ENCODE measurements at regions not wholly inside any gene's neighbourhood (a gene's known extent, or its start where the extent isn't known, plus 50 kb on each side); places are given as distances from the start of the nearest gene placed in this dataset.
A peak's percentile ranks its signal among the peaks of the same experiment; 100 is the strongest.

- Histone ChIP-seq H3K36me3 (ENCODE audit: insufficient read depth, low read length) (no peaks in the 10 kb centered on the region), H3K4me1 (ENCODE audit: insufficient read depth, low read length) (no peaks in the 10 kb centered on the region), H3K79me2 (ENCODE audit: insufficient read depth, low read length) (no peaks in the 10 kb centered on the region), H4K20me1 (ENCODE audit: insufficient read depth, low read length) (no peaks in the 10 kb centered on the region), H2AFZ (ENCODE audit: low read depth, low read length) (no peak overlapping the region), H3K9ac (ENCODE audit: low read length) (no peak overlapping the region), H3K27ac (ENCODE audit: low read depth, low read length) (no peak overlapping the region), H3K27me3 (ENCODE audit: insufficient read depth, low read length) (no peaks in the 10 kb centered on the region), H3K4me2 (ENCODE audit: low read length) (no peak overlapping the region), H3K4me3 (ENCODE audit: insufficient read depth, low read depth, low read length) (no peak overlapping the region), H3K9me3 (ENCODE audit: insufficient read depth, low read depth, low read length) (no peaks in the 10 kb centered on the region)
- no peak overlapping the region for H3K27ac Mint-ChIP-seq (ENCODE audit: unreplicated experiment)
- TF ChIP-seq CTCF (IDR thresholded peaks at IDR 0.05; ENCODE audit: insufficient read depth, low read depth, low read length) (peak; percentile 85), EZH2 (IDR thresholded peaks at IDR 0.05; ENCODE audit: insufficient read depth, low read length) (no peak)
- DNase-seq (ENCODE audit: low read depth) (peak; percentile 25), FAIRE-seq (peak; percentile 88)
- H3K36me3 Mint-ChIP-seq (ENCODE audit: low read depth, unreplicated experiment): no peaks in the 10 kb centered on the region
- no peaks in the 10 kb centered on the region for H3K9me3 Mint-ChIP-seq (ENCODE audit: unreplicated experiment)
- no peaks in the 10 kb centered on the region for H3K27me3 Mint-ChIP-seq (ENCODE audit: low read depth, unreplicated experiment)
- H3K4me3 Mint-ChIP-seq (ENCODE audit: unreplicated experiment): no peak overlapping the region
- H3K4me1 Mint-ChIP-seq (ENCODE audit: low read depth, unreplicated experiment): no peaks in the 10 kb centered on the region
These were observed 62.9 kb upstream of the CPHXL start for GRCh38 chr16:75789237-75789636.

GRCh38 chr16:75792771-75793492 is 66.6 kb upstream of the CPHXL start:
- no peak overlapping the region for H3K4me2 ChIP-seq (ENCODE audit: low read length)
- Mint-ChIP-seq H3K9me3 (ENCODE audit: unreplicated experiment) (peaks cover 2% of the 10 kb centered on the region), H3K27me3 (ENCODE audit: low read depth, unreplicated experiment) (no peaks in the 10 kb centered on the region), H3K4me3 (ENCODE audit: unreplicated experiment) (no peak overlapping the region), H3K36me3 (ENCODE audit: low read depth, unreplicated experiment) (no peaks in the 10 kb centered on the region), H3K27ac (ENCODE audit: unreplicated experiment) (no peak overlapping the region), H3K4me1 (ENCODE audit: low read depth, unreplicated experiment) (no peaks in the 10 kb centered on the region)
- no peak overlapping the region for H3K27ac ChIP-seq (ENCODE audit: low read depth, low read length)
- H3K9me3 ChIP-seq (ENCODE audit: insufficient read depth, low read depth, low read length): no peaks in the 10 kb centered on the region
- H3K4me1 ChIP-seq (ENCODE audit: insufficient read depth, low read length): no peaks in the 10 kb centered on the region
- H4K20me1 ChIP-seq (ENCODE audit: insufficient read depth, low read length): no peaks in the 10 kb centered on the region
- H3K27me3 ChIP-seq (ENCODE audit: insufficient read depth, low read length): no peaks in the 10 kb centered on the region
- no peaks in the 10 kb centered on the region for H3K79me2 ChIP-seq (ENCODE audit: insufficient read depth, low read length)
- H2AFZ ChIP-seq (ENCODE audit: low read depth, low read length): no peak overlapping the region
- FAIRE-seq (no peak), DNase-seq (ENCODE audit: low read depth) (peak; percentile 4)
- H3K4me3 ChIP-seq (ENCODE audit: insufficient read depth, low read depth, low read length): no peak overlapping the region
- no peak for TF ChIP-seq EZH2 (IDR thresholded peaks at IDR 0.05; ENCODE audit: insufficient read depth, low read length)
- no peak for TF ChIP-seq CTCF (IDR thresholded peaks at IDR 0.05; ENCODE audit: insufficient read depth, low read depth, low read length)
- H3K36me3 ChIP-seq (ENCODE audit: insufficient read depth, low read length): no peaks in the 10 kb centered on the region
- no peak overlapping the region for H3K9ac ChIP-seq (ENCODE audit: low read length)

- Mint-ChIP-seq H3K27me3 (ENCODE audit: low read depth, unreplicated experiment) (no peaks in the 10 kb centered on the region), H3K4me3 (ENCODE audit: unreplicated experiment) (no peak overlapping the region), H3K9me3 (ENCODE audit: unreplicated experiment) (peaks cover 2% of the 10 kb centered on the region), H3K4me1 (ENCODE audit: low read depth, unreplicated experiment) (no peaks in the 10 kb centered on the region), H3K36me3 (ENCODE audit: low read depth, unreplicated experiment) (no peaks in the 10 kb centered on the region), H3K27ac (ENCODE audit: unreplicated experiment) (no peak overlapping the region)
- no peaks in the 10 kb centered on the region for H4K20me1 ChIP-seq (ENCODE audit: insufficient read depth, low read length)
- H3K4me2 ChIP-seq (ENCODE audit: low read length): no peak overlapping the region
- FAIRE-seq (no peak), DNase-seq (ENCODE audit: low read depth) (no peak)
- H3K9me3 ChIP-seq (ENCODE audit: insufficient read depth, low read depth, low read length): no peaks in the 10 kb centered on the region
- H3K9ac ChIP-seq (ENCODE audit: low read length): no peak overlapping the region
- H3K79me2 ChIP-seq (ENCODE audit: insufficient read depth, low read length): no peaks in the 10 kb centered on the region
- H3K4me1 ChIP-seq (ENCODE audit: insufficient read depth, low read length): no peaks in the 10 kb centered on the region
- H3K27me3 ChIP-seq (ENCODE audit: insufficient read depth, low read length): no peaks in the 10 kb centered on the region
- H3K36me3 ChIP-seq (ENCODE audit: insufficient read depth, low read length): no peaks in the 10 kb centered on the region
- TF ChIP-seq CTCF (IDR thresholded peaks at IDR 0.05; ENCODE audit: insufficient read depth, low read depth, low read length) (no peak), EZH2 (IDR thresholded peaks at IDR 0.05; ENCODE audit: insufficient read depth, low read length) (no peak)
- H3K27ac ChIP-seq (ENCODE audit: low read depth, low read length): no peak overlapping the region
- H3K4me3 ChIP-seq (ENCODE audit: insufficient read depth, low read depth, low read length): no peak overlapping the region
- no peak overlapping the region for H2AFZ ChIP-seq (ENCODE audit: low read depth, low read length)
These were observed 67.4 kb upstream of the CPHXL start for GRCh38 chr16:75793641-75794040.

All from astrocyte (in vitro differentiated cells and primary cell).